HG03565 (cell line): ENCODE measurements at regions not wholly inside any gene's neighbourhood (a gene's known extent, or its start where the extent isn't known, plus 50 kb on each side); places are given as distances from the start of the nearest gene placed in this dataset.
"Not testable (repeated sequence)": the region's sequence is repeated elsewhere in the genome, so short reads cannot be mapped to it uniquely, and the experiment has no call there.

Experiments
- ATAC-seq: cut with Tn5 transposase; IDR thresholded peaks from one replicate; pipeline ENCODE4 v1.9.1; 2021; ENCODE audit warnings: mild to moderate bottlenecking, moderate library complexity; ENCODE audit not compliant: unreplicated experiment

- no peak for ATAC-seq
These were observed 607.0 kb downstream of the TENT5A start for GRCh38 chr6:81145506-81145905.

GRCh38 chr6:81144346-81144745 is 608.1 kb downstream of the TENT5A start:
- ATAC-seq, result no peak

GRCh38 chr6:81138236-81138635 is 614.2 kb downstream of the TENT5A start:
- no peak for ATAC-seq

GRCh38 chr6:81130969-81131368 is 621.5 kb downstream of the TENT5A start:
- no peak for ATAC-seq

GRCh38 chr6:81130061-81130460 is 622.4 kb downstream of the TENT5A start:
- no peak for ATAC-seq

GRCh38 chr6:81128671-81129070 is 623.8 kb downstream of the TENT5A start:
- no peak for ATAC-seq

GRCh38 chr6:81126150-81126549 is 626.3 kb downstream of the TENT5A start:
- ATAC-seq, result no peak

GRCh38 chr6:81120280-81120679 is 632.2 kb downstream of the TENT5A start:
- ATAC-seq, result no peak

- no peak for ATAC-seq
These were observed 646.5 kb downstream of the TENT5A start for GRCh38 chr6:81105998-81106397.

- no peak for ATAC-seq
These were observed 654.2 kb downstream of the TENT5A start for GRCh38 chr6:81098109-81098814.

- ATAC-seq, result not testable (repeated sequence)
These were observed 656.0 kb downstream of the TENT5A start for GRCh38 chr6:81096464-81096863.

GRCh38 chr6:81093051-81093450 is 659.4 kb downstream of the TENT5A start:
- ATAC-seq, result no peak

- ATAC-seq, result no peak
These were observed 664.3 kb downstream of the TENT5A start for GRCh38 chr6:81088145-81088544.

GRCh38 chr6:81086991-81087390 is 665.5 kb downstream of the TENT5A start:
- ATAC-seq, result no peak

GRCh38 chr6:81085431-81085790 is 667.1 kb downstream of the TENT5A start:
- ATAC-seq, result no peak

- ATAC-seq, result no peak
These were observed 667.6 kb downstream of the TENT5A start for GRCh38 chr6:81084776-81085430.

GRCh38 chr6:81075974-81076373 is 676.5 kb downstream of the TENT5A start:
- ATAC-seq, result no peak

- no peak for ATAC-seq
These were observed 679.2 kb downstream of the TENT5A start for GRCh38 chr6:81073318-81073717.

GRCh38 chr6:81071121-81071520 is 681.4 kb downstream of the TENT5A start:
- no peak for ATAC-seq

- no peak for ATAC-seq
These were observed 685.4 kb downstream of the TENT5A start for GRCh38 chr6:81067057-81067456.

GRCh38 chr6:81063891-81064290 is 688.6 kb downstream of the TENT5A start:
- ATAC-seq, result no peak

- no peak for ATAC-seq
These were observed 698.4 kb downstream of the TENT5A start for GRCh38 chr6:81054036-81054435.

GRCh38 chr6:81051952-81052351 is 700.5 kb downstream of the TENT5A start:
- ATAC-seq, result no peak
